ENCODE measurements at regions not wholly inside any gene's neighbourhood (a gene's known extent, or its start where the extent isn't known, plus 50 kb on each side); places are given as distances from the start of the nearest gene placed in this dataset.

- no peak overlapping the region for H2AFZ ChIP-seq
- WGBS, 2 experiments (ENCODE audit: low coverage in 1 of 2, low lambda C conversion rate in 2 of 2, missing lambda C conversion rate in 2 of 2) = 13 to 15% methylated on average over 5 of the region's 5 CpGs
- in situ Hi-C loops (cut with MboI) = no loop called here
Observed at GRCh38 chr10:10101106-10101505, 916.6 kb upstream of the CELF2 start.

GRCh38 chr10:10110844-10111490 lies 906.7 kb upstream of the CELF2 start:
- Histone ChIP-seq H3K9me2 (ENCODE audit: insufficient read depth) (no peaks in the 10 kb centered on the region), H3K27ac (no peak overlapping the region), H3K9ac (no peak overlapping the region), H3K4me2 (ENCODE audit: unreplicated experiment) (no peak overlapping the region), H3K9me3 (ENCODE audit: low read depth) (no peaks in the 10 kb centered on the region), H3K36me3 (ENCODE audit: low read depth) (no peaks in the 10 kb centered on the region), H4K20me1 (ENCODE audit: insufficient read depth) (no peaks in the 10 kb centered on the region), H3K4me3 (no peak overlapping the region), H3K27me3 (replicated peaks; ENCODE audit: insufficient read depth) (no peaks in the 10 kb centered on the region), H3K79me2 (ENCODE audit: insufficient read depth) (no peaks in the 10 kb centered on the region), H2AFZ (no peak overlapping the region), H3K4me1 (ENCODE audit: insufficient read depth) (no peaks in the 10 kb centered on the region), H3F3A (ENCODE audit: insufficient read depth) (no peaks in the 10 kb centered on the region)
- no peak for TF ChIP-seq EZH2 (IDR thresholded peaks at IDR 0.05; ENCODE audit: insufficient read depth, poor library complexity, severe bottlenecking)
- no peak for TF ChIP-seq EZH2phosphoT487 (IDR thresholded peaks at IDR 0.05; ENCODE audit: insufficient read depth, low read depth)
- DNase-seq = no peak
- in situ Hi-C loops (cut with MboI) = no loop called here
- WGBS, 2 experiments (ENCODE audit: low coverage in 1 of 2, low lambda C conversion rate in 2 of 2, missing lambda C conversion rate in 2 of 2) = 64 to 72% methylated on average over 5 of the region's 5 CpGs

More at GRCh38 chr10:10101106-10101505, 916.6 kb upstream of the CELF2 start:
- no peak for TF ChIP-seq EZH2phosphoT487 (IDR thresholded peaks at IDR 0.05; ENCODE audit: insufficient read depth, low read depth)
- Histone ChIP-seq H3K4me2 (ENCODE audit: unreplicated experiment) (no peak overlapping the region), H3K36me3 (ENCODE audit: low read depth) (no peaks in the 10 kb centered on the region), H3K27ac (no peak overlapping the region), H3K4me1 (ENCODE audit: insufficient read depth) (no peaks in the 10 kb centered on the region), H3K9me3 (ENCODE audit: low read depth) (no peaks in the 10 kb centered on the region), H3K4me3 (no peak overlapping the region), H3F3A (ENCODE audit: insufficient read depth) (no peaks in the 10 kb centered on the region), H3K9me2 (ENCODE audit: insufficient read depth) (no peaks in the 10 kb centered on the region), H3K27me3 (replicated peaks; ENCODE audit: insufficient read depth) (no peaks in the 10 kb centered on the region), H3K79me2 (ENCODE audit: insufficient read depth) (no peaks in the 10 kb centered on the region), H3K9ac (no peak overlapping the region), H4K20me1 (ENCODE audit: insufficient read depth) (no peaks in the 10 kb centered on the region)
- DNase-seq = no peak

- no peak overlapping the region for H3K27ac ChIP-seq
- H2AFZ ChIP-seq = no peak overlapping the region
- H3K79me2 ChIP-seq (ENCODE audit: insufficient read depth) = no peaks in the 10 kb centered on the region
- H3F3A ChIP-seq (ENCODE audit: insufficient read depth) = no peaks in the 10 kb centered on the region
- no peak overlapping the region for H3K9ac ChIP-seq
- H4K20me1 ChIP-seq (ENCODE audit: insufficient read depth) = no peaks in the 10 kb centered on the region
- 13 to 38% methylated on average over 1 of the region's 1 CpG for WGBS, 2 experiments (ENCODE audit: low coverage in 1 of 2, low lambda C conversion rate in 2 of 2, missing lambda C conversion rate in 2 of 2)
- TF ChIP-seq EZH2phosphoT487 (IDR thresholded peaks at IDR 0.05; ENCODE audit: insufficient read depth, low read depth) (no peak), EZH2 (IDR thresholded peaks at IDR 0.05; ENCODE audit: insufficient read depth, poor library complexity, severe bottlenecking) (no peak)
- no peaks in the 10 kb centered on the region for H3K9me3 ChIP-seq (ENCODE audit: low read depth)
- no peak overlapping the region for H3K4me2 ChIP-seq (ENCODE audit: unreplicated experiment)
- no peaks in the 10 kb centered on the region for H3K4me1 ChIP-seq (ENCODE audit: insufficient read depth)
- H3K36me3 ChIP-seq (ENCODE audit: low read depth) = no peaks in the 10 kb centered on the region
- DNase-seq = no peak
- no peaks in the 10 kb centered on the region for H3K27me3 ChIP-seq (replicated peaks; ENCODE audit: insufficient read depth)
- H3K9me2 ChIP-seq (ENCODE audit: insufficient read depth) = no peaks in the 10 kb centered on the region
- in situ Hi-C loops (cut with MboI) = no loop called here
- no peak overlapping the region for H3K4me3 ChIP-seq
Observed at GRCh38 chr10:10118131-10118530, 899.5 kb upstream of the CELF2 start.

GRCh38 chr10:10120671-10121070 lies 897.0 kb upstream of the CELF2 start:
- Histone ChIP-seq H3F3A (ENCODE audit: insufficient read depth) (no peaks in the 10 kb centered on the region), H3K27ac (no peak overlapping the region), H3K27me3 (replicated peaks; ENCODE audit: insufficient read depth) (no peaks in the 10 kb centered on the region), H3K4me3 (no peak overlapping the region), H3K4me2 (ENCODE audit: unreplicated experiment) (no peak overlapping the region), H4K20me1 (ENCODE audit: insufficient read depth) (no peaks in the 10 kb centered on the region), H3K9ac (no peak overlapping the region), H3K79me2 (ENCODE audit: insufficient read depth) (no peaks in the 10 kb centered on the region), H3K36me3 (ENCODE audit: low read depth) (no peaks in the 10 kb centered on the region), H3K4me1 (ENCODE audit: insufficient read depth) (no peaks in the 10 kb centered on the region), H3K9me2 (ENCODE audit: insufficient read depth) (no peaks in the 10 kb centered on the region), H3K9me3 (ENCODE audit: low read depth) (no peaks in the 10 kb centered on the region), H2AFZ (no peak overlapping the region)
- in situ Hi-C loops (cut with MboI) = no loop called here
- 1 to 2% methylated on average over 3 of the region's 3 CpGs for WGBS, 2 experiments (ENCODE audit: low coverage in 1 of 2, low lambda C conversion rate in 2 of 2, missing lambda C conversion rate in 2 of 2)
- TF ChIP-seq EZH2phosphoT487 (IDR thresholded peaks at IDR 0.05; ENCODE audit: insufficient read depth, low read depth) (no peak), EZH2 (IDR thresholded peaks at IDR 0.05; ENCODE audit: insufficient read depth, poor library complexity, severe bottlenecking) (no peak)
- no peak for DNase-seq

GRCh38 chr10:10125676-10126075 lies 892.0 kb upstream of the CELF2 start:
- H3K36me3 ChIP-seq (ENCODE audit: low read depth) = no peaks in the 10 kb centered on the region
- H3K4me1 ChIP-seq (ENCODE audit: insufficient read depth) = no peaks in the 10 kb centered on the region
- DNase-seq = no peak
- H3F3A ChIP-seq (ENCODE audit: insufficient read depth) = no peaks in the 10 kb centered on the region
- in situ Hi-C loops (cut with MboI) = no loop called here
- no peaks in the 10 kb centered on the region for H3K9me2 ChIP-seq (ENCODE audit: insufficient read depth)
- no peak overlapping the region for H3K9ac ChIP-seq
- TF ChIP-seq EZH2phosphoT487 (IDR thresholded peaks at IDR 0.05; ENCODE audit: insufficient read depth, low read depth) (no peak), EZH2 (IDR thresholded peaks at IDR 0.05; ENCODE audit: insufficient read depth, poor library complexity, severe bottlenecking) (no peak)
- H3K4me3 ChIP-seq = no peak overlapping the region
- H3K4me2 ChIP-seq (ENCODE audit: unreplicated experiment) = no peak overlapping the region
- no peaks in the 10 kb centered on the region for H3K79me2 ChIP-seq (ENCODE audit: insufficient read depth)
- 29 to 38% methylated on average over 4 of the region's 4 CpGs for WGBS, 2 experiments (ENCODE audit: low coverage in 1 of 2, low lambda C conversion rate in 2 of 2, missing lambda C conversion rate in 2 of 2)
- H4K20me1 ChIP-seq (ENCODE audit: insufficient read depth) = no peaks in the 10 kb centered on the region
- no peaks in the 10 kb centered on the region for H3K9me3 ChIP-seq (ENCODE audit: low read depth)
- H3K27ac ChIP-seq = no peak overlapping the region
- H3K27me3 ChIP-seq (replicated peaks; ENCODE audit: insufficient read depth) = no peaks in the 10 kb centered on the region
- H2AFZ ChIP-seq = no peak overlapping the region
